ENCODE measurements at regions not wholly inside any gene's neighbourhood (a gene's known extent, or its start where the extent isn't known, plus 50 kb on each side); places are given as distances from the start of the nearest gene placed in this dataset.

- in situ Hi-C loops (cut with MboI; ENCODE audit: low sequenced_read_pairs) = no loop called here
These were observed 1399.8 kb upstream of the SLC10A2 start for GRCh38 chr13:104466016-104466415.

DNA sequence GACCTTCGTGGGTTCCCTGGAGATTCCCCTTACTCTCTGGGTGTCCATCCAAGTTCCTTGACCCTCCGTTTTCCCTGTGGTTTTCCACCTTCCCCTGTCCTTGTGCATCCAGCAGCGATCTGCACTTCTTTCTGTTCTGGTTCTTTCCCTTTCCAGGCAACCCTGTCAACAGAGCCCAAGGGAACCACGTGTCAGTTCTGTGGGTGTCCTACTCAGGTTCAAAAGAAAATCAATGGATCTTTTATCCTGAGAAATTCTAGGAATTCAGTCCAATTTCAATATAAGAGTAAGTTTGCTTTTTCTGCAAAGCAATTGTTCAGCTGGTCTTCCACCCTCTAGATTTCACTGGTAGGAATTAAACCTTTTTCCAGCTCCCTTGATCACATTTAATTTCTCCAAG, 1394.8 kb upstream of the SLC10A2 start:
- in situ Hi-C loops (cut with MboI; ENCODE audit: low sequenced_read_pairs) = no loop called here

DNA sequence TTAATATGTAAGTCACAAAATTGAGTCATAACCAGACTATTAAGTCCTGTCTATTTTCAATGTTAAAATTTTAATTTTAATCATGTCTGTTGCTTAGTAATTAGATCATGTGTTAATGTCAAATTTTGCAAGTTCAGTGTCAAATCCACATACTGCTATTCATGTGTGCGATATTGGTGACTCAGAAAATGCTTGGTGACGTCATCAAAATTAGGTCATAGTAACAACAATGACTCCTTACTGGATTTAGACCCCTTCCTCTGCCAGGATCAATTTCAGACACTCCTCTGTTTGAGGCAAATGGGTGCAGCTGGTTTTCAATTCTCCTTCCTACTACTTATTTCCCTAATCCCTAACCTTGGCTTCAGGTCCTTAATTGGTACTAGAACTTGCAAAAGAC, 1394.3 kb upstream of the SLC10A2 start:
- in situ Hi-C loops (cut with MboI; ENCODE audit: low sequenced_read_pairs) = no loop called here

- in situ Hi-C loops (cut with MboI; ENCODE audit: low sequenced_read_pairs) = no loop called here
These were observed 1383.8 kb upstream of the SLC10A2 start for GRCh38 chr13:104450006-104450405.

GRCh38 chr13:104447348-104447747, 1381.1 kb upstream of the SLC10A2 start:
- in situ Hi-C loops (cut with MboI; ENCODE audit: low sequenced_read_pairs) = no loop called here

DNA sequence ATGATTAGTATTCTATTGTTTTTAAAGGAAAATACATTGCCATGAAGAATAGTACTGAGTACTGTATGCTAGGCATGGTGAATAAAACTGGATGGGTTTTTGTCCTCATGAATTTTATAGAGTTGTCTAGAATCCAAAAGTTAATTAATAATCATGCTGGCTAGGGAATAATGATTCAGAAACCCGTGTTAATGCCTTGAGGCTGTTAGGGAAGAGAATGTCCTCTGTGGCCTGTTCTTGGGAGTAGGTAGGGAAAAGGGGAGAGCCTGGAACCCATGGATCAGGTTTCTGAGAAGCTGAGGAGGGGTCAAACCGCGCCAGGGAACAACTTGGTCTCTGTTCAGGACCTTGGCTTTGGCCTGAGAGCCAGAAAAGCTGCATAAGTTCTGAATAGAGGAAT, 1376.3 kb upstream of the SLC10A2 start:
- in situ Hi-C loops (cut with MboI; ENCODE audit: low sequenced_read_pairs) = no loop called here

DNA sequence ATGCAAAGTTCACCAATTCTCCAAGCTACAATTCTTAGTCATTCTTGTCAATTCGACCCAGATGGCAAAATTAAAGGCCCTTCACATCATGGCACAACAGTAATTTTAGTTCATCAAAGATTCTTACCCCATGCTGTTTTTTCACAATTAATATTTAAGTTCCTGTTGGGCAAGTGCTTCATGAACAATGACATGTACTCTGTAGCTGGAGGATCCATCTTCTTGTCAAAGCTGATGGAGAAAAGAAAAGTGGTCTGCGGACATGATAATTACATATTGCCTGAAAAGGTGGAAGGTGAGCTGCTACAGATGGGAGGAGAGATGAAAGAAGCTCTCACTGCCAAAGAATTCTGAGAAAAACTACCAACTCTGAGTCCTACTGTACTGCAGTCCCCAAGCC, 1370.3 kb upstream of the SLC10A2 start:
- in situ Hi-C loops (cut with MboI; ENCODE audit: low sequenced_read_pairs) = no loop called here

GRCh38 chr13:104431895-104432294, 1365.7 kb upstream of the SLC10A2 start:
- in situ Hi-C loops (cut with MboI; ENCODE audit: low sequenced_read_pairs) = no loop called here

- in situ Hi-C loops (cut with MboI; ENCODE audit: low sequenced_read_pairs) = no loop called here
These were observed 1360.2 kb upstream of the SLC10A2 start for GRCh38 chr13:104426435-104426834.

- in situ Hi-C loops (cut with MboI; ENCODE audit: low sequenced_read_pairs) = no loop called here
These were observed 1356.5 kb upstream of the SLC10A2 start for GRCh38 chr13:104422668-104423067.

GRCh38 chr13:104416973-104417372, 1350.8 kb upstream of the SLC10A2 start:
- in situ Hi-C loops (cut with MboI; ENCODE audit: low sequenced_read_pairs) = no loop called here

DNA sequence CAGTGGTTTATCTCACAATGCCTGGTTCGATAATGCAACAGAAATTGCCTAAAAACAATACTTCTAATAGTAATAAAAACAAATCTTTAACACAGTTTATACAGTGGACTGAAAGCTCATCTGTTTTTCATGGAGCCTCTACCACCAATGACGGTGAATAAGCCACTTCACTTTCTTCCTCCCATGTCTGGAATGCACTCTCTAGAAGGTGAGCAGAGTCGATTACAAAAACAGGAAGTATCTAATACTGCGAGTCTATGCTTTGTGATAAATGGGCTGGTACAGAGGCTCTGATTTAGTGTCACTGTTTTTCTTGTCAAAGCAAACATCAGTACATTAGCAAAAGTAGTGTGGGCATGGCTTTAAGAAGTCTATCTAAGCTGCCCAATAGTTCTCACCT, 1348.6 kb upstream of the SLC10A2 start:
- in situ Hi-C loops (cut with MboI; ENCODE audit: low sequenced_read_pairs) = no loop called here

DNA sequence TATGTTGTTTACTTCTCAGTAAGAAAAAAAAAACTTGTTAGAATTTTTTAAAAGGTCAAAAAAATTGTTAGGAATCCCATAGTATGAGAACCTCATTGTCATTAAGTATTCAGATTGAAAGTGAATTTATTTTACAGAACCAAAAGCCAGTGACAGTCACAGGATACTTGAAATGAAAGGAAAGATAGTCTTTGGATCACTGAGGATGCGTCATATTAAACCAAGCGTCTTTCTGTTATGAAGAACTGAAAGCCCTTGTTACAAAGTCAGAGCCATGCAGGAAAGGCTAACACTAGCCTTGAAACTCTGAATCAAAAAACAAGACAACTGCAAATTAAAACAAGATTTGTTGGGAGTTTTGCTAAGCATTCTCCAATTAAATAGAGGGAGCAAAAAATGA, 1348.0 kb upstream of the SLC10A2 start:
- in situ Hi-C loops (cut with MboI; ENCODE audit: low sequenced_read_pairs) = no loop called here

DNA sequence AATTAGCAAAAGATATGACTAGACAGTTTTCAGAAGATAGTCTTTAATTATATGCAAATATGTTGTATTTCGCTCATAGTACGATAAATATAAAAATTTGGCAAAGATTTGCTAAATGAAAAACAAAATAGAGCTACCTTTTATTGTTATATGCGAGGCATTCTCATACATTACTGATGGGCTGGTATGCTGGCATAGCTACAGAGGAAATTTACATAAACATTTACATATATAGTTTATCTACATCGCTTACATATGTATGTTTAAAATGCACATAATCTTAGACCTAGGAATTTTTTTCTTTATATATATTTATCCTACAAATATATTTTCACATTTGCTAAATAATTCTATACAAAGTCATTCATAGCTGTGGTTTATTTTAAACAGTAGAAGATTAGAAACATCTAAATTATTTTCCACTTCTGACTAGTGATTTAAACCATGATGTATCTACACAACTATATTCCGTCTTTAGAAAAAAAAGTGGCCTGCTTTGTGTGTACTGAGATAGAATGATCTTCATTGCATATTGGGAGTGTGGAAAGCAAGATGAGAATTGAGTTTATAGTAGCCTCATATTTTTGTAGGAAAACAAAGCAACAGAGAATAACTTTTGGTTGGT, 1345.0 kb upstream of the SLC10A2 start:
- in situ Hi-C loops (cut with MboI; ENCODE audit: low sequenced_read_pairs) = no loop called here

DNA sequence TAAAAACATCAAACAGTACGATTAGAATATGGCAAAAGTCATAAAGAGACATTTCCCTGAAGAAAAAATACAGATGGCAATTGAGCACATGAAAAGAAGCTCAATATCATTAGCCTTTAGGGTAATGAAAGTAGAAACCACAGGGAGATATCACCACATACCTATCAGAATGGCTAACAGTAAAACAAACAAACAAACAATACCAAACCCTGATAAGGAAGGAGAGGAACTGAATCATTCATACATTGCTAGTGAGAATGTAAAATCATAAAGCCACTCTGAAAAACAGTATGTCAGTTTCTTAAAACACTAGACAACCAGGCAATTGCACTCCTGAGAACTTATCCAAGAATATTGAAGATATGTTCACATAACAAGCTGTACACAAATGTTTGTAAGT, 1342.5 kb upstream of the SLC10A2 start:
- in situ Hi-C loops (cut with MboI; ENCODE audit: low sequenced_read_pairs) = no loop called here

- in situ Hi-C loops (cut with MboI; ENCODE audit: low sequenced_read_pairs) = no loop called here
These were observed 1338.1 kb upstream of the SLC10A2 start for GRCh38 chr13:104404325-104404724.

DNA sequence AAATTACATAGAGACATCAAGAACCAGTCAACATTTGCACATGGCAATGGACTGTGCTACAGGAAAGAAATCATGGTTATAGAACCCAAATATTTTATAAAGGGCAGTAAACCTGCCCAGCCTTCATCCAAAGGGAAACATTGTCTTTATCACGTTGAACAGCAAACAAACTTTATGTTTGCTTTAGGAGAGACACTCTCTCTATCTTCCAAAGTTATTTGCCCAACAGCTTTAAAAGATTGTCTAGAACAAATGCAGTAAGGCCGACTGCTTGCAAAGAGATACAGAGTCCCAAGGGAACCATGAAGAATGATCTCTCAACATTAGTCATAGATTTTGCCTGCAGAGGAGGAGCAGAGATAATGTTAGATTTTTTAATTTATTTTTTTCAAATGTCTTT, 1323.5 kb upstream of the SLC10A2 start:
- in situ Hi-C loops (cut with MboI; ENCODE audit: low sequenced_read_pairs) = no loop called here

DNA sequence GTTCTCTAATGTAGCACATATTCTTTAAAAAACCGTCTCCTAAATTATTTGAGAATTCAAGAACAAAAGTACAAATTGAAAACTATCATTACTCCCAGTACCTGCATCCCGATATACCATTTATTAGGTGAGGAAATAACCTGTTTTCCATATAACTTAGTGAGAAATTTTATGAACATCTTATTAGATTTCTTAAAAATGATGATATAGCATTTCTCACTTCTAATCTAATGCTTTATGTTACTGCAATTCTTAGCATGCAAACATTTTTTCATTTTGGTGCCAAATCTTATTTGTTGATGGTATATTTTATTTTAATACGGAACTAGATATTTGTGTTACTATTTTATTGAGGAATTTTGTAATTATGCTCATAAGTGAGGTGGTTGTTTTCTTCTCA, 1321.3 kb upstream of the SLC10A2 start:
- in situ Hi-C loops (cut with MboI; ENCODE audit: low sequenced_read_pairs) = no loop called here

DNA sequence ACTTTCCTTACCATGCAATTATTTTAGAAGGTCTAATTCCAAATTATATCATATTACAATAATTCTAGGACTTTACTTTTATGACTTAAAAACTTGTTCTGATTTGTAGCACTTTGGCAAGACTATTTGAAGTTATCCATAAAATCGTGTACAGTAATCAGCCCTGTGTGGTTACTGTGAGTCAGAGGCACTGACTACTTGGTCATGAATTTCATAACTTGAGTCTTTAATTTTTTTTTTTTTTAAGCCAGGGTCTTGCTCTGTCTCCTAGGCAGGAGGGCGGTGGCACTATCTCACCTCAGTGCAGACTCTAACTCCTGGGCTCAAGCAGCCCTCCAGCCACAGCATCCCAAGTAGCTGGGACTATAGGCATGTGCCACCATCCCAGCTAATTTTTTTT, 1319.2 kb upstream of the SLC10A2 start:
- in situ Hi-C loops (cut with MboI; ENCODE audit: low sequenced_read_pairs) = no loop called here

DNA sequence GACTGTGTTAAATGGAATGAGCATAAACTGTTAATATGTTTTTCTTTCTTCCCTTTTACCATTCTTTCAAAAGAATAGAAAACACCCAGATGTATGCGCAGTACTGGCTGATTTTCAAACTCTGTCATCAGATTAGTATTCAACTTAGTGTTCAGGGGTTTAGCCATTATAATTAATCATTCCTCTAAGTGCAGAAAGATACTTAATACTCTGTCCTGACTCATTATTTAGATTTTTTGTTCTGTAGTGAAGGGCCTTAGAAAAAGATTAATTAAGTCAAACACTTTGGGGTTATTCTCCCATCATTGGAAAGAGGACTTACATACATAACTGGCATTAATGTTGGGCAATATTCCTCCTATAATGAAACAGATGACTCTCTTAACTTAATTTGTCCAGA, 1316.7 kb upstream of the SLC10A2 start:
- in situ Hi-C loops (cut with MboI; ENCODE audit: low sequenced_read_pairs) = no loop called here

DNA sequence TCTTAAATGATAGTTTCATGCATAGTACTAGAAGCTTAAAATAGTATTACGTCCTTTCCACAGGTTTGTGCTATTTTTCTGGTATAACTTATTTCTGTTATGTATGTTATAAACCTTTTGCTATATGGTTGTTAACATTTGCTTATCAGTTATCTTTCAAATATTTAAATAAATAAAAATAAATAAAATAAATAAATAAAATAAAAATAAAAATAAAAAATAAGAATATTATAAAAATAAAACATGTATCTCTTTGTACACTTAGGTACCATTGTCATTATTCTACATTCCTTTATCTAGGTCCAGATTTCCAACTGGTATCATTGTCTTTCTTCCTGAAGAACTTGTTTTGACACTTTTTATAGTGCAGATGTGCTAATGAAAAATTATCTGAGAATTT, 1310.4 kb upstream of the SLC10A2 start:
- in situ Hi-C loops (cut with MboI; ENCODE audit: low sequenced_read_pairs) = no loop called here

- in situ Hi-C loops (cut with MboI; ENCODE audit: low sequenced_read_pairs) = no loop called here
These were observed 1309.4 kb upstream of the SLC10A2 start for GRCh38 chr13:104375614-104376013.

- in situ Hi-C loops (cut with MboI; ENCODE audit: low sequenced_read_pairs) = no loop called here
These were observed 1306.0 kb upstream of the SLC10A2 start for GRCh38 chr13:104372095-104372655.
